Amniotic stem cell (primary cell): ENCODE measurements at regions not wholly inside any gene's neighbourhood (a gene's known extent, or its start where the extent isn't known, plus 50 kb on each side); places are given as distances from the start of the nearest gene placed in this dataset.
A peak's percentile ranks its signal among the peaks of the same experiment; 100 is the strongest.
"Not testable (repeated sequence)": the region's sequence is repeated elsewhere in the genome, so short reads cannot be mapped to it uniquely, and the experiment has no call there.

Source experiments
- DNase-seq: peaks from one replicate; lab custom pipeline; 2025; lab: John Stamatoyannopoulos, UW

- peak; percentile 76 for DNase-seq
Observed at GRCh38 chr7:25069900-25070443, 55.1 kb downstream of the CYCS start.

DNA sequence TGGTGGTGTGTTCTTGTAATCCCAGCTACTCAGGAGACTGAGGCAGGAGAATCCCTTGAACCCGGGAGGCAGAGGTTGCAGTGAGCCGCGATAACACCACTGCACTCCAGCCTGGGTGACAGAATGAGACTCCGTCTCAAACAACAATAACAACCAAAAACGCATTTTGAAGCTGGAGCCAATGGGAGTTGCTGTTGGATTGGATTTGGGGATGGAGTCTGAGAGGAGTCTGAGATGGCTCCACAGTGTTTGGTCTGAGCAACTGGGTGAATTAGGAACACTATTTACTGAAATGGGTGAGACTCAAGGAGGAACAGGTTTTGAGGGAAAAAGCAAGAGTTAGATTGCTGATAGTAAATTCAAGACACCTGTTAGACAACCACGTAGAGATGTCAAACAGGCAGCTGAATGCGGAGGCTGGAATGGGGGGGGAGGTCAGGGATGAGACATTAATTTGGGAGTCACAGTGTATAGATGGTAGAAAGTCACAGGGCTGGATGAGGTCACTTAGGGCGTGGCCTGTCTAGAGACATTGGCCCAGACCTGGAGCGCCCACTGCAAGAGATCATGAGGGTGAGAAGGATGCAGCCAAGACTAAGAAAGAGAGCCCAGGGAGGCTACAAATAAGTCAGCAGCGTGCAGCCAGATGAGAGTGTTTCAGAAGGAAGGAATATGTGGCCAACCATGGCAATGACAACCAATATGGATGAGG is 56.4 kb downstream of the CYCS start:
- DNase-seq, result no peak

DNA sequence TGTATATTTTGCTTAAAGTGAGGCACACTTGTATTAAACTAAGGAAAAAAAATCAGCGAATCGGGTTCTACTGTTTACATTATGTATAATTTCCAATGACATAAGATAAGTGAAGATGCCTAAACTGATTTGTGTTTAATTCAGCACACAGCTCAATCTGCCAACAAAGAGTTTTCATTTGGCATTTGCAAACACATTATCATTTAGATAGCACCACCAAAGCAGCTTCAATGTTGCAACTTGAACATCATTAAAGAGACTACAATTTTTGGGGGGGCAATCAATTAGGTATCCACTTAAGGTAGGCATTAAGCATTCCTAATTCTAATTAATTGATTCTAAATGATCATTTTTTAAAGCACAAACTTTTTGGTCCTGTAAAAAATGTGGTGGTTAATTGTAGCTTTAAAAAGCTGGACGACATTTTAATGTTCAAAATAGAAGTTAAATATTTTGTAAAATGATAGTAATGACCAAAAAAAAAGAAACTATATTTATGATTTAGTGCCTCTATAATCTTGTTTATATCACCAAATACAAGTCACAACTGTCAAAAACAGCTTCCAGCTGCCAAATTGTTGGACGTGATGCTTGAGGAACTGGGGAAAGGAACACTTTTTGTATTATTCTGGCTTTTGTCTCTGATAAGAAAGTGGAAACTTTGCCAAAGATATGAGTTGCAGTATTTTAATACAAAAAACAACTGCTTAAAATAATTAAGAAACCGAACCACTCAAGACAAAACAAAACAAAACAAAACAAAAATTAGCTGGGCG is 57.1 kb downstream of the CYCS start:
- DNase-seq, result no peak

- DNase-seq, result no peak
Observed at GRCh38 chr7:25066253-25066652, 58.8 kb downstream of the CYCS start.

DNA sequence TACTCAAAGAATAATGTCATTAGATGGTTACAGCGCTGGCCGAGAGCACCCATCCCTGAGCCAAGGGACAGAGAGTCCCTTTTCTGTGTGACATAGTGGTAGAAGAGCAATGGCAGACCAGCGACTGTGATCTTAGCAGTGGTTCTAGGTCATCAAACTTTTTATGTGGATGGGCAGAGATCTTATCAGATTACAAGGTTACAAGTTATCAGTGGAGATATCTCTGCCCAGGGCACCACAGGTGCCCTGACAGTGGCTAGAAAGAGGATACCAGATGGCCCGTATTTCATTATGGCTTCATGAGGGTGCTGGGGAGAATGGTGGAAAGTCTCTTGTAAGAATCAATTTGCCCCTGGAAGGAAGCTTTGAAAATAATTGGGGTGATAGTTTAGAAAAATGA is 62.7 kb downstream of the CYCS start:
- DNase-seq, result no peak

DNA sequence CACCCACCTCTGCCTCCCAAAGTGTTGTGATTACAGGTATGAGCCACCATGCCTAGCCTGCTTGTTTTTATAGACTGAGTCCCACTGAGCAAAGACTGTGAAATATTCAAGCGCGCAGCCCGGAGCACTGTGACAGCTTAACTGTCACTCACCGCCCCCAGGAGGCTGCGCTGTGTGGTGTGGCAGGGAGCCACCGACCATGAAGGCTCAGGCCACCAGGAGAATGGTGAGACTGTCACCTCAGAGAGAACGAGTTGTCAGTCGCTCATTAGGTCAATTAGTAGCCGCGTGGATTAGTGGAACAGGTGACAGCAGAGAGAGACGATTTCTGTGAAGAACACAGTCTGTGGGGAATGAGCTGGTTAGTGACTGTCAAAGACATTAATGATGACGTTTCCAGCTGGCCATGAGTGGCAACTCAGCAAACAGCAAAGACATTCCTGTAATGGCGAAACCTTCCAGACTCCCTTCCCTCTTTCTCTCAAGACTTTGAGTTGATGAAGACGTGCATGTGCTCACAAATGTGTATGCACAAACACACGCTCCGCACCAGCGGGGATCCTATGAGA is 64.5 kb downstream of the CYCS start:
- DNase-seq, result no peak

DNA sequence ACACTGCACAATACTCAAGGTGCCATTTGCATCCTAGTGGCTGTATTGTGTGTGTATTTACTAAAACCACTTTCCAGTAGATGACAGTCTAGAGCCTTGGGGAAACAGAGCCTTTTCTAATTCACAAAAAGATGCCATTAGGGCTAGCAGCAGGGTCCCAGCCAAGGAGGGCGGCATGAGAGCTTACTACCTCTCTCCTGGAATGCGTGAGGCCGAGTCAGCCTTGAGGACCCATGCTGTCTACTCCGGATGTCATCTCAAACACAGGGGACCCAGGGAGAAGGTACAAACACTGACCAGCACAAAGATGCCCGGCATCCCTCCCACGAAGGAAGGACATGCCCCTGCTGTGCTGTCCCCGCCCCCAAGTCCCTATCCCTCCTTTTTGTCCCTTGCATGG is 65.5 kb downstream of the CYCS start:
- DNase-seq, result no peak

- no peak for DNase-seq
Observed at GRCh38 chr7:25056368-25056767, 68.7 kb downstream of the CYCS start.

DNA sequence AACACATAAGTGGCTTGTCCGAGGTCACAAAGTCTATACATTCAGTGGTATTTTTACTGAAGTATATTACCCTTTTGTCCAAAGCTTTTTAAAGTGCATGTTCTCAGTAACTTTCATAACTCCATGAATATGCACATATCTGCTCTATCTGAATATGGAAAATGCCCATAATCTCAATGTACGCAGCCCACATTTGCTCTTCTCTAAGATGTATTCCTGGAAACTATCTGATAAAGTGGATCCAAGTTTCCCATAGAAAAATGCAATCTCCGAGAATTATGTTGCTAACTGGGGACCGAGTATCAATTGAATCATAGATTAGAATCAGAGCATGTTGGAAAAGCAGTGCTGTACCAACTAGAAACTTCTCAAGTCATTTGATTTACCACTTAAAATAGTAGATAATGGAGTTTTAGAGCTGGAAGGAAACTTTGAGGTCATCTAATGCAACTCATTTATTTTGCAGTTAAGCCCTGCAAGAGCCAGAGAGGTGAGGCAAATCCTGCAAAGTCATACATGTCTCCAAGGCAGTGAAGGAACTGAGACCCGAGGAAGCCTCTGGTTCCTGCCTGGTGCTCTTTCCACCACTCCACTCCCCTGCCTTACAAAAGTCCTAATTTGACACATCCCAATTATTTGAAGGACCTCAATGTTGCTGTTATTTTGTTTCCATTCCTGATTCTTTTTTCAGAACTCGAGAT is 69.4 kb downstream of the CYCS start:
- DNase-seq, result no peak

- no peak for DNase-seq
Observed at GRCh38 chr7:25054819-25055519, 70.1 kb downstream of the CYCS start.

GRCh38 chr7:25050223-25050622 is 70.2 kb upstream of the OSBPL3 start:
- DNase-seq, result no peak

DNA sequence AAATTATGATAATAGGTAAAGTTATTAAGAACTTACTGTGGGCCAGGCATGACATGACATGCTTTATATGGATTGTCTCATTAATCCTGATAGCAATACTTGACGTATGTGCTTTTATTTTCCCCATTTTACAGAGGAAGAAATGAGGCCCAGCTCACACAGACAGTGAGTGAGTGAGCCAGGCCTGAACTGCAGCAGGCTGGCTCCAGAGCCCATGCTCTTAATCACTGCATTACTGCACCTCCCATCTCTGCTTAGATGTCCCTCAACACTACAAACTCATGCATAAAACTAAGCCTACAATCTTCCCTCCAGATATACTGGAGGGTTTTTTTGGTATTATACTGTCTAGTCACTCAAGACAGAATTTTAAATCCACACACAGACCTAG is 68.5 kb upstream of the OSBPL3 start:
- DNase-seq, result no peak

GRCh38 chr7:25047571-25048443 is 67.8 kb upstream of the OSBPL3 start:
- DNase-seq, result not testable (repeated sequence)

- DNase-seq, result no peak
Observed at GRCh38 chr7:25037325-25037724, 57.3 kb upstream of the OSBPL3 start.

- no peak for DNase-seq
Observed at GRCh38 chr7:25035274-25035673, 55.3 kb upstream of the OSBPL3 start.

DNA sequence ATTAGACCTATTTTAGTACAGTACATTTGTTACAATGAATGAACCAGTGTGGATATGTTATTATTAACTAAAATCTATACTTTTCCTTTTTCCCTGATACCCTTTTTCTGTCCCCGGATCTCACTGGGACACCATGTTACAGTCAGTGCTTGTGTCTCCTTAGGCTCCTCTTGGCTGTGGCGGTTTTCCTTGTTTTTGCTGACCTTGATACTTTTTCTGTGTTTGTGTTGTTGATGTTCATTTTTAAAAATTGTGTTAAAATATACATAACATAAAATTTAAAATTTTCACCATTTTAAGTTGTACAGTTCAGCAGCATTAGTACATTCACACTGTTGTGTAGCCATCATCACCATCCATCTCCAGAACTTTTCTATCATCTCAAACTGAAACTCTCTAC is 54.2 kb upstream of the OSBPL3 start:
- no peak for DNase-seq

DNA sequence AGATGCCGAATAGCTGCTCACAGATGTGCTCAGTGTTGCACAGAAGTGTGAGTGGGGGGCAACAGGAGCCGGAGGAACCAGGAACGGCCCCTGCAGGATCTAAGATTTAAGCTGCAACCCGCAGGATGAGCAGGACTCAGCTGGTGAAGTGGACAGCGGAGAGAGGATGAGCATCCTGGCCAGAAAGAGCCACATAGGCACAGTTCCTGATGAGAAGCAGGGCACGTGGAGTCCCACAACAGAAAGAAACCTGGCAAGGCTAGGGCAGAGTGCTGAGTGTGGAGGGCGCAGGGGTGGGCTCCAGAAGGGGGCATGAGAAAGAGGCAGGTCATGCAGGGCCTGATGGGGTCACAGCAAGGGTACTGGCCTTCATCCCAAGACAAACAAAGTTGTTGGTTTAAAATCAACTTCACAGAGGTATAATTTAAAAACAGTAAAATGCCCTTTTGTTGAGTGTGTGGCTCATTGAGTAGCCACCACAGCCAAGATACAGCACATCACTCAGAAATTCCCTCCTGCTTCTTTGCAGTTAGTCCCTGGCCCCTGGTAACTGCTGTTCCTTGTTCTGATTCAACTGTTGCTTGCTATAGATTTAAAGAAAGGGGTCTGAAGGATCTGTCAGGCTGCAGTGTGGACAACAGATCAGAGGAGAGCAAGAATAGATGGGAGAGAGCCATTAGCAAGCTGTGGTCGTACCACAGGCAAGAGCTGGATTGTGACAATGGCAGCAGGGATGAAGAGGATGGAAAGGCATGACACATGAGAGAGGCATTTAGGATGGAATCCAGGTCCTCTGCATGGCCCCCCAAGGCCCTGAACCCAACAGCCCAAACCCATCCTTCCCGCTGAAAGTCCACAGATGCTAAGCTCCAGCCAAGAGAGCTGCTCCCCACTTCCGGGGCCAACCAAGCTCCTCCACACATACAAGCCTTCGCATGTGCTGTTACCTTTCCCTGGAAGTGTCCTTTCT is 53.1 kb upstream of the OSBPL3 start:
- DNase-seq, result no peak

GRCh38 chr7:25031432-25031831 is 51.5 kb upstream of the OSBPL3 start:
- DNase-seq, result no peak

- no peak for DNase-seq
Observed at GRCh38 chr7:25031007-25031406, 51.0 kb upstream of the OSBPL3 start.
